Left ventricle myocardium superior (tissue), 1 donor: ENCODE measurements at regions not wholly inside any gene's neighbourhood (a gene's known extent, or its start where the extent isn't known, plus 50 kb on each side); places are given as distances from the start of the nearest gene placed in this dataset.
"Not testable (repeated sequence)": the region's sequence is repeated elsewhere in the genome, so short reads cannot be mapped to it uniquely, and the experiment has no call there.

Experiments
- ATAC-seq: fragments of 200-7000 bp; cut with Tn5 transposase; one replicate; pipeline ENCODE4 v1.9.1; 2020; ENCODE audit warnings: mild to moderate bottlenecking, moderate library complexity
- DNase-seq: peaks from one replicate; pipeline ENCODE4 v3.0.0-alpha.2; 2020
- intact Hi-C: fragments of 100-400 bp; cut with micrococcal nuclease; formaldehyde crosslinking; loops from one replicate; pipeline ENCODE4 v1.11.0; 2022
- donor health status: DM: no; HTN: yes; CAD: no; lungs with severe emphysema.

DNA sequence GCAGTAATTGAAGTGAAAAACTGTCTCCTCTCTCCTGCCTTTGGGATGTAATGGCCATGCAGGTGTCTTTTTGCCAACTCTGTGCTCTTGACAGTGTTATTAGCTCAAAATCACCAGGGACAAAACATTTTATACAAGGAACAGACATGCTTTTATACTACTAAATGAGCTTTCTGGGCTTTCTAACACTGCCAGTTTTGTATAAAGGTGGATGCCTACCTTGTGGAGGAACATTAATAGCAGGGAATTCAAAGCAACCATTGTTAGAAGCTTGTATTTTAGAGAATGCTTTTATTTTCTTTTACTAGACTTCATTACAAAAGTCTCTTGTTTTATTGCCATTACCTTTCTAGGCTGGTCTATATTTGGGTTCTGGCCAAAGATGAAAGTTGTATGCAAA, 54.7 kb upstream of the ARSJ start:
- DNase-seq (no peak), ATAC-seq (no peak)
- intact Hi-C loops = no loop called here

DNA sequence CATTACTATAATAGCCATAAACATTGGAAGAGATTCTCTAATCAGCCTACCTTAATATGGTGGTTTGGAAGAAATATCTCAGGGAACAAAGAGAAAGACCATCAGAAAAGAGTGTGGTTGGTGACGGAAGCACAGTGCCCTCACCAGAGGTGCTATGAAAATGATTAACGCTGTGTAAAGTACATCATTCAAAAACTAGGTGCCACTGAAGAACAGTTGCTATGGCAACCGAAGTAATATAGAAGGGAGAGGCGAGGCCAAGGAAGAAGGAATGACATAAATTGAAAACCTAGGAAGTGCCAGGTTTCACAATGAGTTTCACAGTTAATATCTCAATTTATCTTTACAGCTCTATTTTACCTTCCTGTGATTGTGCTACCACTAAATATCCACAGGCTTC, 57.0 kb upstream of the ARSJ start:
- intact Hi-C loops = no loop called here
- no peak for DNase-seq
- ATAC-seq = no peak

DNA sequence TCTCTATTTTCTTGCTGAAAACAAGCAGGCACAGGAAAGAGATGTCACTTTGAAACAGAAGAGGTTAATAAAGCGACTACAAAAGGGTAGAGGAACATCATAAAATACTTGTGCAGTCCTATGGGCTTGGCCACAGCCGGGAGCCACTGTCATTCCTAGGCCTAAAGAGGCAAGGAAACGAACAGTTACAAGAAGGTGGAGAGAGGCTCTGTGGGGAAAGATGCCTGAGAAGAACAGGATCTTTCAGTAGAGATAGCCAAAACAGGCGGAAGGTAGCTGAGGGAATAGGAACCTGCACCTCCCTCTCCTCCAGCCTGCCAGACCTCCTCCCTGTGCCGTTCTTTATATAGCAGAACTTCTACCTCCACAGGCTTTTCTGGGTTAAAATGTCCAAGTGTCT, 57.4 kb upstream of the ARSJ start:
- DNase-seq = no peak
- ATAC-seq = no peak
- intact Hi-C loops = no loop called here

DNA sequence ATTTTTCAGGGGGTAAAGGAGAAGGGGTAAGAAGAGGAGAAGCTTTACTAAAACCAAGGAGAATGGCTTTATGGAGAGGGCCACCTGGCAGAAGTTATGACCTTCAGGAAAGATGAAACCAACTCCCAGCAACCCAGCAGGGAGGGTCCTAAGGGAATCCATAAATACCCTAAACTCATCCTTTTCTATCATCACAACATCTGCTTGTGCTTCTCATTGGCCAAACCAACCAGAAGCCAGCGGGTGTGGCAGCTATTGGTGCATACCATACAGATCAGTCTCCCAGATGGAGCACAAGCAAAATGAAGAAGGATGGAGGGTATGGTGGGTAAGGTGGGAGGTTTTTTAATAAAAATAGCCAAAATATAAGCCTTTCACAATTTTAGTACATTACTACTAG, 58.5 kb upstream of the ARSJ start:
- DNase-seq (no peak), ATAC-seq (no peak)
- intact Hi-C loops = no loop called here

DNA sequence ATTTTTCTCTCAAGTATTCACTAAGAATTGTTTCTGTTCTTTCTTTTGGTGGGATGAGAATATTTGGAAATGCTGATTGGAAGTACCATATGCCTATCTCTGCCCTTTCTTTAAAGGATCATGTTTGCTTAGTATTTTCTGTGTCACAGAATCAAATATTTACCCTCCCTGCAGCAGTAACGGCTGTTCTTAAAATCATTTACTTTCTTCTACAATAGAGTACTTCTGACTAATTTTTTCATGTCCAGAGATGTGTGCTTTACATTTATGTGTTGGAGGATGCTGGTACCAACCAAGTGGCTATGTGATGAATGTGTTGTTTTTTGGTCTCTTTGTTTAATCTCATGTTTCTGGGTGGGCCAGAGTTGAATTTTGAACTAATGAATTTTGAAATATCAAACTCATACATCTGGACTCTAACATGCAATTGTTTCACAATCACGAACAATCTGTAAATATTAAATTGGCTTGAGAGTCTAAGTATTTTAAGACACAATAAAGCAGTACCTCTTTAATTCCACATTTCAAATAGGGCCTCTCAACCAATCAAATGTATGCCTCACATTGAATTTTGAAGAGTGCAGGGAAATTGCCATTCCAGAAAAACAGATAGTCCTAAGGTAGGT, 59.4 kb upstream of the ARSJ start:
- DNase-seq (no peak), ATAC-seq (no peak)
- intact Hi-C loops = no loop called here

DNA sequence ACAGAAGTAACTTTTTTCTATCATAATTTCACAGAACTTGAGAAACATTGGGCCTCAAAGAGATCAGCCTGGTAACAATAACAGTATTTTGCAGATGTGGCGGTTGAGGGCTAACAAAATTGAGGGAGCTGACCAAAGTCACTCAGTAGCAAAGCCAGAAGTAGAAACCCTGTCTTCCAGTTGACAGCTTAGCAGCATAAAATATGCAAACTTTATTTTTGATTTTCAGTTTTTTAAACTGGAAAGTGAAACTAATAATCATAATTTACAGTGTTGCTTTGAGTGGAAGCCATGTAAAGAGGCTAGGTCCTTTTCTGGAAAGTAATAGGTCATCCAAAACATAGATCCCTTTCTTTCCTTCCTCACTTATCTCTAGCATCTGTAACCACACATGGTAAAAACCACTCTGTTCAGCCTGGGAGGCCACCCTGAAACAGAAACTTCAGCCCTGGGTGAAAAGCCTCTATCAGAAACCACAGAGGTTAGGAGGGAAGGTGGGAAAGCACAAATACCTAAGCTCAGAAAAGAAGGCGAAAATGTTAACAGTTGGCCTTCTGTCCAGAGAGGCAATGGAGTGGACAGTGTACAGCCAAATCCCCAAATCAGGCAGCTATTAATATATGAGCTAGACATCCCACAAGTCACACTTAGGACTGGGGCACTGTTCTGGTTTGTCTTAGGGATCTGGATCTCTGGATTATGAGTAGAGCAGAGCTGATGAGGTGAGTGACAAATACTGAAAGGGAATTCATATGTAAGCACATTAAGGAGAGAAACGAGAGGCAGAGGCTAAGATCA, 61.1 kb upstream of the ARSJ start:
- no peak for ATAC-seq
- intact Hi-C loops = no loop called here
- no peak for DNase-seq

DNA sequence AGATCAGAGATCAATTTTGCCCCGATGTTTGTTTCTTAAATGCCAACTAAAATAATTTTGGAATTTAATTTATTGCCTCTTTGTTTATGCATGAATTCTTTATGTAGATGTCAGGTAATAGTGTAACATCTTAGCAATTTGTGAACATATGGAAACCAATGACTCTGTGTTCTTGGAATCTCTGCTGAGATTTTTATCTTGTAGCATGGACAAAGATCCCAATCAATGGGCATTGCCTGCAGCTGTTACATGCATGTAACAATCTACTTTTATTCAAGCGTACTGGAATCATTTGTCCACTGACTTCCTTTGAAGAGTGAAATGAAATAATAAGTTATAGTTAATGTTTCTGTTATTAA, 61.6 kb upstream of the ARSJ start:
- ATAC-seq (no peak), DNase-seq (no peak)
- intact Hi-C loops = no loop called here

DNA sequence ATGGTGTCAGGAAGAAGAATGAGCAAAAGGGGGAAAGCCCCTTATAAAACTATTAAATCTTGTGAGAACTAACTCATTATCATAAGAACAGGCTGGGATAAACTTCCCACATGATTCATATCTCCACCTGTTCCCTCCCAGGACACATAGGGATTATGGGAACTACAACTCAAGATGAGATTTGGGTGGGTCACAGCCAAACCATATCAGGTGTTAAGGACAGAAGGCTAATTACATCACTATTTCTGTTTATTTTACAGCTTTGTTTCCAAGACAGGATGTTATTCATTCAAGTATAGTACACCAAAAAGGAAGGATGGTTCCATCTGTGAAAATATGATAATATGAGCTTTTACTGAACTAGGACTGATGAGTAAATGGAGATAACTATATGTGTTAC, 63.7 kb upstream of the ARSJ start:
- DNase-seq (no peak), ATAC-seq (no peak)
- intact Hi-C loops = no loop called here

DNA sequence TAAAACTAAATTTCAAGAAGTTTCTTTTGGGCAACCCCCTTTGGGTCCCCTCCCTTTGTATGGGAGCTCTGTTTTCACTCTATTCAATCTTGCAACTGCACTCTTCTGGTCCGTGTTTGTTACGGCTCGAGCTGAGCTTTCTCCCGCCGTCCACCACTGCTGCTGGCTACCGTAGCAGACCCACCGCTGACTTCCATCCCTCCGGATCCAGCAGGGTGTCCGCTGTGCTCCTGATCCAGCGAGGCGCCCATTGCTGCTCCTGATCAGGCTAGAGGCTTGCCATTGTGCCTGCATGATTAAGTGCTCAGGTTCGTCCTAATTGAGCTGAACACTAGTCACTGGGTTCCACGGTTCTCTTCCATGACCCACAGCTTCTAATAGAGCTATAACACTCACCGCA, 64.9 kb upstream of the ARSJ start:
- DNase-seq, intact Hi-C loops, ATAC-seq: not testable (repeated sequence)

DNA sequence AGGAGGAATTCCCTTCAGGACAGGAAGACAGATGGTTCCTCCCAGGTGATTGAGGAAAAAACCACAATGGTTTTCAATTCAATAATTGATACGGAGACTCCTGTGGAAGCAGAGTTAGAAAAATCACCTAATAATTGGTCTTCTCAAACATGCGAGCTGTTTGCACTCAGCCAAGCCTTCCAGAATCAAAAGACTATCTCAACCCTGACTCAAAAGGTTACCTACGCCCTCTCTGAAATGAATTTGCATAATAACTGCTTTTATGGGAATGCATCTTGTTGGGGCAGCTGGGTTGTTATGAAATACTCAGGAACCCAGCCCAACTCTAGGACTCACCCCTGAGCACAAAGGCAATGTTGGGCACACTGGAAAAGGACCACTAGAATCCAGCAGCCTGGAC, 66.9 kb upstream of the ARSJ start:
- intact Hi-C loops = no loop called here
- no peak for ATAC-seq
- no peak for DNase-seq

DNA sequence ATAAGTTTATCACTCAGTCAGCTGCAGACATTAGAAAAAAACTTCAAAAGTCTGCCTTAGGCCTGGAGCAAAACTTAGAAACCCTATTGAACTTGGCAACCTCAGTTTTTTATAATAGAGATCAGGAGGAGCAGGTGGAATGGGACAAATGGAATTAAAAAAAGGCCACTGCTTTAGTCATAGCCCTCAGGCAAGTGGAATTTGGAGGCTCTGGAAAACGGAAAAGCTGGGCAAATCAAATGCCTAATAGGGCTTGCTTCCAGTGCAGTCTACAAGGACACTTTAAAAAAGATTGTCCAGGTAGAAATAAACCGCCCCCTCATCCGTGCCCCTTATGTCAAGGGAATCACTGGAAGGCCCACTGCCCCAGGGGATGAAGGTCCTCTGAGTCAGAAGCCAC, 68.7 kb upstream of the ARSJ start:
- DNase-seq, intact Hi-C loops, ATAC-seq: not testable (repeated sequence)

DNA sequence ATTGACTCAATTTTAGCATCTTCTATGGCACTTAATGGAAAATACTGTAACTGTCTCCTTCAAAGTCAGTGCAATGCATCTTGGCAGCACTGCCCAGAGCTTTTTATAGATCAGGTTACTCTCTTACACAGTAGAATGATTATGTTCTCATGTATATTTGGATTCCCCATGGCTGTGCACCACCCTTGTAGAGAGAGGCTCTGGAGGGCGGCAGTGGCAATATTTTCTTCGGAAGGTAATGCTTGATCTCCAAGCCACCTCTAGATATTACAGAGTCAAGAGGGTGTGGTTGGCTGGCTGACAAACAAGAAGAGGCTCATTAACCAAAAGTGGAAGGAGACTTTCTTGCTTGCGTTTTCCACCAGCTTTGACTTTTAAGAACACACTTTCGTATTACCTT, 72.8 kb upstream of the ARSJ start:
- peak; percentile 83 for ATAC-seq
- intact Hi-C loops = no loop called here
- DNase-seq = no peak

DNA sequence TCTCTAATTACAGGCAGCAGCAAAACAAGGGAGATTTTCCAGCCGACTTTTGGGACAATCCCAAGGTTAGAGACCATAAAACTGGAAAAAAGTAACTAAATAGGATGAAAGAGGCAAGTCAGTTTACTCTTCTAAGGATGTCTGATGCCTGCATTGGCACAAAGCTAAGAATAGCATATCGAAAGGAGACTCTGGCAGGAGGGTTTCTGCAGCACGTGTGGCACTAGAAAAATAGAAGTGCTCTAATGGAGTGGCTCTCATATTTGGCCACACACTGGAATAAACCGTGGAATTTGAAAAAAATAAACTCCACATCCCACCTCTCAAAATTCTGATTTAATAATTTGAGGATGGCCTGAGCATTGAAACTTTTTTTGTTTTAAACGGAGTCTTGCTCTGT, 77.2 kb upstream of the ARSJ start:
- intact Hi-C loops = no loop called here
- ATAC-seq (no peak), DNase-seq (no peak)

DNA sequence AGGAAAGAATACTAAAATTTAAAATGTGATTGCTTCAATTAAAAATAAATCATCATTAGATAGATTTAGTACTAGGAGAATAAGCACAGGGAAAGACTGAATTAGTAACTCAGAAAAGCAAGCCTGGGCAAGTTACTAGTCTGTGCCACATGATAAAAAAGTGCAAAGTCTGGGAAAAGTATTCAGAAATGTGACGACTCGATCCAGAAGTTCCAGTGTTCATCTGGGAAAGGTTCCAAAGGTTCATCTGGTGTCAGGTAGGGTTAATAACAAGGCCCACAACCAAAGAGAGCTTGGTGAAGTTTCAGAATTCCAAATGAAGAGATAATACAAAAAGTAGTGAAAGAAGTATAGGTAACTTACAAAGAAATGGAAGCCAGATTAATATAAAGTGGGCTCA, 78.3 kb upstream of the ARSJ start:
- intact Hi-C loops = no loop called here
- ATAC-seq = no peak
- DNase-seq = no peak

DNA sequence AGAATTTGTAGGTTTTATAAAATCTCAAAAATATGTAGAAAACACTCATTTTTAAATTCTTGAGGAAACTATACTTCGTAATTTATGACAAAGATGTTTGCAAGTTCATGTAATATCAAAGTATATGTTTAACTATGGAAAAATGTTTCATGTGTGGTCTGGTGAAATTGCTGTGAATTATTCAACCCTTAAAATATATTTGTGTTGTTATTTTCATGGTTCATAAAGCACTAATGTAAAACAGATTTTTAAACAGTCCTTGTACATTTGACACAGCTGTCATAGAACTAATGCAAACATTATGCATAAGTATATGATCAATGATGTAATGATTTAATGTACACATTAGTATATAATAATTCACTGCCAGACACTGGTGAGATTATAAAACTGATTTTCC, 83.1 kb upstream of the ARSJ start:
- intact Hi-C loops = no loop called here
- no peak for DNase-seq

DNA sequence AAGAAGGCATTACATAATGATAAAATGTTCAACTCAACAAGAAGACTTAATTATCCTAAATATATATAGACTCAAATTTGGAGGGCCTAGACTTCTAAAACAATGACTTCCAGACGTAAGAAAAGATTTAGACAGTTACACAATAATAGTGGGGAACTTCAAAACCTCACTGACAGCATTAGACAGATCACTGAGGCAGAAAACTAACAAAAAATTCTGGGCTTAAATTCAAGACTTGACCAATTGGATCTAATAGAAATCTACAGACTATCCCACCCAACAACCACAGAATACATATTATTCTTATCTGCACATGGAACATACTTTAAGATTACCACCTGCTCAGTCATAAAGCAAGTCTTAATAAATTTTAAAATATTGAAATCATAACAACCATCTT, 93.3 kb upstream of the ARSJ start:
- intact Hi-C loops = no loop called here
- DNase-seq (no peak), ATAC-seq (no peak)

More for the DNA sequence above, 83.1 kb upstream of the ARSJ start:
- ATAC-seq = no peak

DNA sequence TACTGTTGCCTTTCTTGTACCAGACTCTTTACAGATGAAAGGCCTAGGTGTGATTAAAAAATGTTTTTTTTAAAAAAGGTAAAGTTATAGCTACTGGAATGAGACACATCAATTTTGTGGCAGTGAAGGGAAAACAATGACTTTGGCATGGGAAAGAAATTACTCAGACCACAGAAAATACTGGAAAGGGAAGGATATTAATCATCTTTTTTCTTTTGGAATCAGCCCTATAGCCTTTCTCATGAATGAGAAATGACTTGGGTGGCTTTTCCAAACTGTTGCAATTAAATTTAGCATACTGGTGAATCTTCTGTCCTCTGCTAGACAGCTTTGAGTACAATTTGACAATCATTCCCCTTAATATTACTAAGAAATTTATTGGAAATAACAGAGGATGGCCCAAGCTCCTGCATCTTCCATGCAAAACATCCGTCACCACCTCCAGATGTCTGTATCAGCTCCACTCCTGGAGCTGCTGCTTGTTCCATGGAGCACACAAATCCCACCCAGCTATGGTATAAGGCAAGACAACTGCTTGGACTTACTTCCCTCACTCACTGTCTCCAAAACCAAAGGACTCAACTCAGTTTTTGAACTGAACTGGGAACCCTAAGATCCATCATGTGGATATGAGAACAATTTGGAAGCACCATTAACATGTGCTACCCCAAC, 97.6 kb upstream of the ARSJ start:
- ATAC-seq (no peak), DNase-seq (no peak)
- intact Hi-C loops = no loop called here

DNA sequence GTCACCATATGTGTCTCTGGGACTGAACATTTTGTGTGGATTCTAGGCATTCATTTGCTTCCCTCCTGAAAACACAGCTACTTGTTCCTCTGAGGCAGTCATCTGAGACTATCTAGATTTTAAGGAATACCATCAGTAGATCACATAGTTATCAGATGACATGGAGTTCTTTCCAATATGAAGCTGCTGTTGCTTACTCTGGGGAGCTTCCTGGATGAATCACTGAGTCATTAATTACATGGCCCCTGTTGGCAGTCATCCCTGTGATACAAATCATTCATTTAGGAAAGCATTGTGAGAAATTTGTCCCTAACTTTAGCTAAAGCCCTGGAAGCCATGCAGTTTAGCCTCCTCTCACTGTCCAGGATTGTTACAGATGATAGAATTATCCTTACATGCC, 98.2 kb upstream of the ARSJ start:
- DNase-seq = no peak
- intact Hi-C loops = no loop called here
- no peak for ATAC-seq

DNA sequence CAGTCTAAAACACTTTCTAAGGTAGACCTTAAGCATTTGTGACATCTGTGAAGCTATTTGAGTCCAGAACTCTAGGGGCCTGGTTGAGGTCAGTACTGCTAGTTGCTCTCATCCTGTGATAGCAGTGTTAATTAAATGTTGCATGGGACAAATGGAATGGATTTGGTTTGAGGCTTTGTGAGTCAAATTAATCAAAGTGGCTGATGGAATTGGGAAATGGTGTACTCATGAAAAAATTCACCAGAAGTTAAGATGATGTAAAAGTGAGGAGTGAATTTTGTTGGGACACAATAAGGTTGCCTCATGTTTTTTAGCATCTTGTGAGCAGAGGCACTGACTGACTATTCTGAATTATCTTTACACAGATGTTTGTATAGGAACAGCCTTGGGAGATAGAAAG, 99.2 kb upstream of the ARSJ start:
- intact Hi-C loops = no loop called here
- ATAC-seq = no peak
- no peak for DNase-seq

DNA sequence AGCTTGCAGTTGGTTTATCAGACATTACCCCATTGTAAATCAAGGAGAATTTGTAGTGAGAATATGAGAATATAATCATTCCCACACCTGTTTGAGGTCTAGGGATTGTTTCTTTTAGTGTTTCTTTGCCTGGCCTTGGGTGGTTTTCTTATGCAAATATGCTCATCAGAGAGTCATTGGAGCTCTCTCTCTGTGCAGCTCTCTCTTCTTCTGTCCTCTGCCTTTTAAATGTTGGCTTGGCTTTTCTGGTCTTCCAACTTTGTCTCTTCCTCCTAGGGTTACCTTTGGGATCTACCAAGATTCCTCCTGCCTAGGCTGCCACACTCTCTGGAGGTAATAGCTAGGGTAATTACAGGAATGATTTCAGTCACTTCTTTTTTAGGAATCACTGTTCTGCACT, 102.3 kb upstream of the ARSJ start:
- intact Hi-C loops = no loop called here
- no peak for ATAC-seq
- no peak for DNase-seq

DNA sequence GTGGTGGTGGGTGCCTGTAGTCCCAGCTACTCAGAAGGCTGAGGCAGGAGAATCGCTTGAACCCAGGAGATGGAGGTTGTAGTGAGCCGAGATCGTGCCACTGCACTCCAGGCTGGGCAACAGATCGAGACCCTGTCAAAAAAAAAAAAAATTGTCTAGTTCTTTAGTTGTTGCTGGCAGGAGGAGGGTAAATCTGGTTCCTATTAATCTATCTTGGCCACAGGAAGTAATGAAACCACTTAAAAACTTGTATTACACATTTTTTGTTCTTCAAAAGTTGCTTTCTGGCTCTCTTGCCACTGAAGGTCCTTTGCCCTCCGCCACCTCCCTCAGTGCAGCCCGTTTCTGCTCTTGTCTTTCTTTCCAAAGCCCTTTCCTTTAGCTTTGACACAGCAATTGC, 102.9 kb upstream of the ARSJ start:
- intact Hi-C loops = no loop called here
- no peak for ATAC-seq
- DNase-seq = no peak
